H9 (cell line): ENCODE measurements at regions not wholly inside any gene's neighbourhood (a gene's known extent, or its start where the extent isn't known, plus 50 kb on each side); places are given as distances from the start of the nearest gene placed in this dataset.

Experiments
- DNase-seq: peaks from one replicate; pipeline ENCODE4 v3.0.0-alpha.2; 2017
- H2AFZ ChIP-seq: one replicate; pipeline ENCODE4 v1.6.1; 2013; ENCODE audit warnings: mild to moderate bottlenecking, low read length, control low read depth, moderate library complexity
- H2AK5ac ChIP-seq: 2 replicates; pipeline ENCODE4 v1.6.1; 2013; ENCODE audit warnings: low read length, control low read depth, mixed read lengths; ENCODE audit not compliant: insufficient read length
- H2BK120ac ChIP-seq: one replicate; pipeline ENCODE4 v1.6.1; 2013; ENCODE audit warnings: low read depth, mild to moderate bottlenecking, low read length, control low read depth, inconsistent platforms; ENCODE audit not compliant: poor library complexity, severe bottlenecking
- H2BK12ac ChIP-seq: 2 replicates; pipeline ENCODE4 v1.6.1; 2013; ENCODE audit warnings: low read length, control low read depth, mixed read lengths, low read depth; ENCODE audit not compliant: insufficient read length
- H2BK15ac ChIP-seq: 2 replicates; pipeline ENCODE4 v1.6.1; 2013; ENCODE audit warnings: low read depth, low read length, control low read depth
- H2BK20ac ChIP-seq: one replicate; pipeline ENCODE4 v1.6.1; 2013; ENCODE audit warnings: low read depth, mild to moderate bottlenecking, low read length, control low read depth, inconsistent platforms; ENCODE audit not compliant: poor library complexity, severe bottlenecking
- H2BK5ac ChIP-seq: 2 replicates; pipeline ENCODE4 v1.6.1; 2013; ENCODE audit warnings: low read length, control low read depth, mixed read lengths; ENCODE audit not compliant: insufficient read length
- H3K14ac ChIP-seq: 2 replicates; pipeline ENCODE4 v1.6.1; 2013; ENCODE audit warnings: low read length, control low read depth; ENCODE audit not compliant: insufficient read depth
- H3K18ac ChIP-seq: 2 replicates; pipeline ENCODE4 v1.6.1; 2013; ENCODE audit warnings: low read depth, mild to moderate bottlenecking, mixed read lengths, low read length, control low read depth; ENCODE audit not compliant: insufficient read length
- H3K23ac ChIP-seq: 2 replicates; pipeline ENCODE4 v1.6.1; 2013; ENCODE audit warnings: low read length, control low read depth, mixed read lengths, low read depth; ENCODE audit not compliant: insufficient read length
- H3K23me2 ChIP-seq: 2 replicates; pipeline ENCODE4 v1.6.1; 2013; ENCODE audit warnings: low read depth, mild to moderate bottlenecking, mixed read lengths, low read length, control low read depth; ENCODE audit not compliant: insufficient read length, poor library complexity, severe bottlenecking
- H3K27ac ChIP-seq: 2 replicates; pipeline ENCODE4 v1.5.1; 2013; ENCODE audit warnings: low read length, control low read depth, mixed read lengths, low read depth; ENCODE audit not compliant: insufficient read length
- H3K27me3 ChIP-seq: 2 replicates; pipeline ENCODE4 v1.6.1; 2013; ENCODE audit warnings: low read length, control low read depth, inconsistent platforms; ENCODE audit not compliant: insufficient read depth
- H3K4ac ChIP-seq: 2 replicates; pipeline ENCODE4 v1.6.1; 2013; ENCODE audit warnings: low read depth, mild to moderate bottlenecking, control low read depth, inconsistent platforms, low read length, moderate library complexity
- H3K4me1 ChIP-seq: 2 replicates; pipeline ENCODE4 v1.6.1; 2013; ENCODE audit warnings: low read length, control low read depth, inconsistent platforms; ENCODE audit not compliant: insufficient read depth
- H3K4me2 ChIP-seq: 2 replicates; pipeline ENCODE4 v1.6.1; 2013; ENCODE audit warnings: low read length, control low read depth, mixed read lengths; ENCODE audit not compliant: insufficient read length, insufficient read depth
- H3K56ac ChIP-seq: 2 replicates; pipeline ENCODE4 v1.6.1; 2013; ENCODE audit warnings: low read depth, mild to moderate bottlenecking, mixed read lengths, low read length, control low read depth; ENCODE audit not compliant: insufficient read length
- H3K79me1 ChIP-seq: 2 replicates; pipeline ENCODE4 v1.6.1; 2013; ENCODE audit warnings: low read depth, mild to moderate bottlenecking, moderate library complexity, low read length, control low read depth, inconsistent platforms; ENCODE audit not compliant: insufficient read depth, poor library complexity, severe bottlenecking
- H3K79me2 ChIP-seq: 2 replicates; pipeline ENCODE4 v1.6.1; 2013; ENCODE audit warnings: low read length, control low read depth, inconsistent platforms; ENCODE audit not compliant: insufficient read depth
- H3K9ac ChIP-seq: 2 replicates; pipeline ENCODE4 v1.6.1; 2013; ENCODE audit warnings: low read length, control low read depth, mixed read lengths; ENCODE audit not compliant: insufficient read length; ENCODE audit errors: extremely low read depth
- H3K9me3 ChIP-seq: one replicate; pipeline ENCODE4 v1.6.1; 2013; ENCODE audit warnings: low read depth, low read length, inconsistent platforms; ENCODE audit not compliant: control insufficient read depth
- H3T11ph ChIP-seq: one replicate; pipeline ENCODE4 v1.6.1; 2013; ENCODE audit warnings: mild to moderate bottlenecking, low read length, control low read depth, inconsistent platforms
- H4K20me1 ChIP-seq: one replicate; pipeline ENCODE4 v1.6.1; 2013; ENCODE audit not compliant: control insufficient read depth, insufficient read length, insufficient read depth
- H4K5ac ChIP-seq: 2 replicates; pipeline ENCODE4 v1.6.1; 2013; ENCODE audit warnings: low read depth, mild to moderate bottlenecking, mixed read lengths, low read length, control low read depth; ENCODE audit not compliant: insufficient read length
- H4K8ac ChIP-seq: replicated peaks from 2 replicates; pipeline ENCODE4 v1.6.1; 2013; ENCODE audit warnings: low read length, control low read depth, mixed read lengths, low read depth; ENCODE audit not compliant: insufficient read length
- H4K91ac ChIP-seq: 2 replicates; pipeline ENCODE4 v1.6.1; 2013; ENCODE audit warnings: low read depth, mild to moderate bottlenecking, moderate library complexity, mixed read lengths, low read length, control low read depth; ENCODE audit not compliant: insufficient read length
- H3K27ac Mint-ChIP-seq, 3 experiments: 2 replicates in 2 of 3; 3 replicates in 1 of 3; pipeline ENCODE4 v1.8.0; 2020 to 2021; ENCODE audit warnings: mixed read lengths in 3 of 3, mild to moderate bottlenecking in 1 of 3, moderate library complexity in 1 of 3
- H3K27me3 Mint-ChIP-seq: 2 replicates; pipeline ENCODE4 v1.8.0; 2021; ENCODE audit warnings: low read depth, mild to moderate bottlenecking, moderate library complexity, mixed read lengths
- H3K36me3 Mint-ChIP-seq, 3 experiments: 2 replicates in 2 of 3; 3 replicates in 1 of 3; pipeline ENCODE4 v1.8.0; 2020 to 2021; ENCODE audit warnings: low read depth in 3 of 3, mixed read lengths in 3 of 3; ENCODE audit not compliant: insufficient read depth in 1 of 3
- H3K4me1 Mint-ChIP-seq, 2 experiments: 2 replicates each; pipeline ENCODE4 v1.8.0; 2020; ENCODE audit warnings: mixed read lengths in 2 of 2
- H3K4me3 Mint-ChIP-seq, 2 experiments: 2 replicates in 1 of 2; 3 replicates in 1 of 2; pipeline ENCODE4 v1.8.0; 2020 to 2021; ENCODE audit warnings: mild to moderate bottlenecking in 2 of 2, mixed read lengths in 2 of 2, moderate library complexity in 1 of 2
- H3K9me3 Mint-ChIP-seq, 2 experiments: 2 replicates in 1 of 2; 3 replicates in 1 of 2; pipeline ENCODE4 v1.8.0; 2020; ENCODE audit warnings: mild to moderate bottlenecking in 2 of 2, mixed read lengths in 2 of 2, moderate library complexity in 1 of 2
- CTCF ChIP-seq: fragments of 200-600 bp; sonication (generic); conservative IDR thresholded peaks from 3 replicates; pipeline ENCODE4 v1.8.0; 2021; ENCODE audit warnings: antibody characterized with exemption, mild to moderate bottlenecking
- WGBS: extraction: QIAGEN DNeasy Blood & Tissue Kit; methylation state at CpG from one replicate; pipeline ENCODE4 v1.1.7; 2013; ENCODE audit warnings: missing lambda C conversion rate, low lambda C conversion rate, mixed read lengths; ENCODE audit not compliant: insufficient read length; ENCODE audit errors: extremely low coverage; 5-methylcytosine and 5-hydroxymethylcytosine counted together

GRCh38 chr11:116042146-116042545, 537.9 kb upstream of the CADM1 start:
- H2BK20ac ChIP-seq, result no peak overlapping the region
- no peak overlapping the region for H3T11ph ChIP-seq
- no CpG with 5 or more reads among the region's 4 CpGs for WGBS
- H3K56ac ChIP-seq, result no peak overlapping the region
- no peak overlapping the region for H3K14ac ChIP-seq
- H3K4ac ChIP-seq, result no peak overlapping the region
- H3K79me2 ChIP-seq, result no peaks in the 10 kb centered on the region
- no peak overlapping the region for H2AFZ ChIP-seq
- H3K9ac ChIP-seq, result no peak overlapping the region
- H2BK120ac ChIP-seq, result no peak overlapping the region
- no peaks in the 10 kb centered on the region for H4K20me1 ChIP-seq
- H3K18ac ChIP-seq, result no peak overlapping the region
- H4K5ac ChIP-seq, result no peak overlapping the region
- no peak overlapping the region for H2BK5ac ChIP-seq
- Mint-ChIP-seq H3K27me3 (peaks cover 20% of the 10 kb centered on the region), H3K27ac (no peak overlapping the region), H3K9me3 (no peaks in the 10 kb centered on the region), H3K36me3 (no peaks in the 10 kb centered on the region), H3K4me3 (no peak overlapping the region), H3K4me1 (peaks cover 10 to 11% of the 10 kb centered on the region in 2 experiments)
- no peak overlapping the region for H2AK5ac ChIP-seq
- no peaks in the 10 kb centered on the region for H3K23me2 ChIP-seq
- H4K8ac ChIP-seq, result no peak overlapping the region
- no peak overlapping the region for H3K23ac ChIP-seq
- no peak for DNase-seq
- TF ChIP-seq CTCF, result no peak
- no peaks in the 10 kb centered on the region for H3K27me3 ChIP-seq
- no peak overlapping the region for H4K91ac ChIP-seq
- H2BK15ac ChIP-seq, result no peak overlapping the region
- H3K4me1 ChIP-seq, result no peaks in the 10 kb centered on the region
- no peaks in the 10 kb centered on the region for H3K9me3 ChIP-seq
- no peaks in the 10 kb centered on the region for H3K79me1 ChIP-seq
- H2BK12ac ChIP-seq, result no peak overlapping the region
- no peak overlapping the region for H3K4me2 ChIP-seq
- H3K27ac ChIP-seq, result no peak overlapping the region
